RWPE1 (cell line): ENCODE measurements at regions not wholly inside any gene's neighbourhood (a gene's known extent, or its start where the extent isn't known, plus 50 kb on each side); places are given as distances from the start of the nearest gene placed in this dataset.

Experiments
- CTCF ChIA-PET: fragments of 350-600 bp; sonication (Branson Sonifier 250); formaldehyde crosslinking; extraction: SDS; loops from one replicate; lab custom pipeline; 2021; lab: Yijun Ruan, JAX
- POLR2A ChIA-PET: fragments of 400-600 bp; formaldehyde crosslinking; extraction: SDS; loops from one replicate; lab custom pipeline; 2020; ENCODE audit warnings: antibody characterized with exemption; ENCODE audit not compliant: low non-redundant PET; lab: Yijun Ruan, JAX
- DNase-seq: peaks from one replicate; pipeline ENCODE4 v3.0.0; 2012; ENCODE audit warnings: low spot score
- H3K27ac ChIP-seq: fragments of 450-650 bp; 2 replicates; pipeline ENCODE4 v1.5.1; 2017
- CTCF ChIP-seq: fragments of 450-650 bp; conservative IDR thresholded peaks from 2 replicates; pipeline ENCODE4 v1.5.1; 2017; ENCODE audit warnings: low read depth, mild to moderate bottlenecking

- CTCF ChIA-PET = no interaction called here
- H3K27ac ChIP-seq = no peak overlapping the region
- TF ChIP-seq CTCF = no peak
- POLR2A ChIA-PET = no interaction called here
- DNase-seq = no peak
Measured at GRCh38 chr13:78780708-78781107, 121.8 kb upstream of the OBI1 start.

- H3K27ac ChIP-seq = no peak overlapping the region
- ChIA-PET CTCF (interaction anchor here (0.6 kb wide), 1 partner anchor 42 kb away, joined by 3 read pairs; no protein-coding TSS in a partner anchor), POLR2A (no interaction called here)
- no peak for DNase-seq
- TF ChIP-seq CTCF = no peak
Measured at GRCh38 chr13:78779608-78780007, 120.7 kb upstream of the OBI1 start.

GRCh38 chr13:78777976-78778375 is 119.0 kb upstream of the OBI1 start:
- ChIA-PET POLR2A (no interaction called here), CTCF (interaction anchor here (0.6 kb wide), 1 partner anchor 26 kb away, joined by 3 read pairs; no protein-coding TSS in a partner anchor)
- H3K27ac ChIP-seq = no peak overlapping the region
- TF ChIP-seq CTCF = no peak
- DNase-seq = no peak

- no peak overlapping the region for H3K27ac ChIP-seq
- DNase-seq = no peak
- TF ChIP-seq CTCF = no peak
- ChIA-PET CTCF (no interaction called here), POLR2A (no interaction called here)
Measured at GRCh38 chr13:78777396-78777795, 118.4 kb upstream of the OBI1 start.

GRCh38 chr13:78772933-78773332 is 114.0 kb upstream of the OBI1 start:
- no peak overlapping the region for H3K27ac ChIP-seq
- POLR2A ChIA-PET = no interaction called here
- no peak for DNase-seq
- no peak for TF ChIP-seq CTCF
- CTCF ChIA-PET = no interaction called here

- DNase-seq = no peak
- TF ChIP-seq CTCF = no peak
- ChIA-PET POLR2A (no interaction called here), CTCF (no interaction called here)
- no peak overlapping the region for H3K27ac ChIP-seq
Measured at GRCh38 chr13:78770601-78771000, 111.6 kb upstream of the OBI1 start.
